Thyroid gland (tissue), 4 donors: ENCODE measurements at regions not wholly inside any gene's neighbourhood (a gene's known extent, or its start where the extent isn't known, plus 50 kb on each side); places are given as distances from the start of the nearest gene placed in this dataset.
"Not testable (repeated sequence)": the region's sequence is repeated elsewhere in the genome, so short reads cannot be mapped to it uniquely, and the experiment has no call there.

ENCODE experiments used
- DNase-seq, 2 donors: peaks; one replicate each; pipeline ENCODE4 v3.0.0-alpha.2; 2019
- H3K27ac ChIP-seq, 3 donors: fragments of 200-600 bp; sonication (generic); 1 replicate in 2 of 3; 2 replicates in 1 of 3; pipeline ENCODE4 v1.5.1; 2016 to 2019; ENCODE audit warnings: mild to moderate bottlenecking in 1 of 3, moderate library complexity in 1 of 3
- H3K27me3 ChIP-seq: fragments of 200-600 bp; sonication (generic); one replicate; pipeline ENCODE4 v1.5.1; 2019
- H3K36me3 ChIP-seq, 2 donors: fragments of 200-600 bp; sonication (generic); one replicate each; pipeline ENCODE4 v1.5.1; 2016 to 2019
- H3K4me1 ChIP-seq, 2 donors: fragments of 200-600 bp; sonication (generic); one replicate each; pipeline ENCODE4 v1.5.1; 2017 to 2019
- H3K4me3 ChIP-seq, 3 donors: fragments of 200-600 bp; sonication (generic); replicated peaks in 1 of 3; 1 replicate in 2 of 3; 2 replicates in 1 of 3; pipeline ENCODE4 v1.5.1; 2016; ENCODE audit warnings: mild to moderate bottlenecking in 1 of 3
- H3K9me3 ChIP-seq: fragments of 200-600 bp; sonication (generic); one replicate; pipeline ENCODE4 v1.5.1; 2017
- CTCF ChIP-seq, 6 experiments: fragments of 200-600 bp in 3 of 6; fragments of 450-650 bp in 3 of 6; sonication (generic) in 3 of 6; IDR thresholded peaks; one replicate each; pipeline ENCODE4 v1.5.1; 2016 to 2019; ENCODE audit warnings: antibody characterized with exemption in 6 of 6, mild to moderate bottlenecking in 2 of 6, inconsistent platforms in 1 of 6, moderate library complexity in 1 of 6
- POLR2A ChIP-seq, 2 donors: fragments of 450-650 bp; IDR thresholded peaks; one replicate each; pipeline ENCODE4 v1.6.1; 2017; ENCODE audit warnings: antibody characterized with exemption in 2 of 2, mild to moderate bottlenecking in 2 of 2, moderate library complexity in 1 of 2
- WGBS, 2 donors: methylation state at CpG; one replicate each; pipeline ENCODE4 v1.1.5; 2017; 5-methylcytosine and 5-hydroxymethylcytosine counted together
- intact Hi-C: fragments of 100-400 bp; cut with DNase I; formaldehyde crosslinking; loops from one replicate; pipeline ENCODE4 v1.15.1; 2023

GRCh38 chr10:3654980-3655379, 130.0 kb downstream of the KLF6 start:
- H3K9me3 ChIP-seq: no peaks in the 10 kb centered on the region
- TF ChIP-seq CTCF (IDR thresholded peaks at IDR 0.05) (no peak), POLR2A (IDR thresholded peaks at IDR 0.05) (no peak)
- DNase-seq: no peak
- H3K27me3 ChIP-seq: no peaks in the 10 kb centered on the region
- H3K4me3 ChIP-seq: no peak overlapping the region
- no peaks in the 10 kb centered on the region for H3K36me3 ChIP-seq
- H3K4me1 ChIP-seq: no peaks in the 10 kb centered on the region
- intact Hi-C loops: no loop called here
- WGBS, 2 donors: 74 to 77% methylated on average over 1 of the region's 1 CpG
- H3K27ac ChIP-seq: no peak overlapping the region

GRCh38 chr10:3654496-3654895, 130.5 kb downstream of the KLF6 start:
- Histone ChIP-seq H3K9me3 (no peaks in the 10 kb centered on the region), H3K27ac (no peak overlapping the region), H3K36me3 (no peaks in the 10 kb centered on the region), H3K4me3 (no peak overlapping the region), H3K4me1 (no peaks in the 10 kb centered on the region), H3K27me3 (no peaks in the 10 kb centered on the region)
- 78 to 88% methylated on average over 2 of the region's 2 CpGs for WGBS, 2 donors
- DNase-seq: no peak
- intact Hi-C loops: no loop called here
- TF ChIP-seq CTCF (IDR thresholded peaks at IDR 0.05): no peak
- TF ChIP-seq POLR2A (IDR thresholded peaks at IDR 0.05): no peak

DNA sequence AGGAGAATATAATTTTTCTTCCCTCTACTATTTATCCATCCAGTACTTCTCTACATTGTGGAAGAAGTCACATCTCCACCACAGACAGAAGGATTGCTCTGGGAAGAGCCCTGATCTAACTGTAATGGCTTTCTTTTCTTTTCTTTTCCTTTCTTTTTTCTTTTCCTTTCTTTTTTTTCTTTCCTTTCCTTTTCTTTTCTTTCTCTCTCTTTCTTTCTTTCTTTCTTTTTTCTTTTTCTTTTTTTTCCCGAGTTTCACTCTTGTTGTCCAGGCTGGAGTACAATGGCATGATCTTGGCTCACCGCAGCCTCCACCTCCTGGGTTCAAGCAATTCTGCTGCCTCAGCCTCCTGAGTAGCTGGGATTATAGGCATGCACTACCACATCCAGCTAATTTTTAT, 131.7 kb downstream of the KLF6 start:
- H3K4me3 ChIP-seq, H3K9me3 ChIP-seq, H3K36me3 ChIP-seq, H3K4me1 ChIP-seq, H3K27ac ChIP-seq, intact Hi-C loops, H3K27me3 ChIP-seq, DNase-seq: not testable (repeated sequence)
- 94 to 98% methylated on average over 2 of the region's 2 CpGs for WGBS, 2 donors

DNA sequence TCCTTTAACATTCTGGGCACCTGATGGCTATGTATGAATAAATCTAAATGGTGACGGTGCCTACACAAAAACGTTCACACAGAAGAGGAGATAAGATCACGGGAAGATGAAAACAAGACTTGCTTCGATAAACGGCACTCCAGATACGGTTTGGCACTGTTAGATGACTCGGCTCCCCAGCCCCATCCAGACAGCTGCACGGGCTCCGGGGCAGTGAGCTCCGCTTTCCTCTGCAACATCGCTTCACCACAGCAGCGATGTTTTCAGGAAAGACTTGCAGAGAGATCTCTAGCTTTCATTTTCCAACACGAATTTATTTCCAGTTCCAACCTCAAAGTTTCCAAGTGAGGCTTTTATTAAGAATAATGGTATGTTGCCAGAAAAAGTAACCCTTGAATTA, 132.1 kb downstream of the KLF6 start:
- Histone ChIP-seq H3K27ac (no peak overlapping the region), H3K27me3 (no peaks in the 10 kb centered on the region), H3K4me3 (no peak overlapping the region), H3K36me3 (no peaks in the 10 kb centered on the region), H3K4me1 (no peaks in the 10 kb centered on the region), H3K9me3 (no peaks in the 10 kb centered on the region)
- no peak for DNase-seq
- no peak for TF ChIP-seq CTCF (IDR thresholded peaks at IDR 0.05)
- no peak for TF ChIP-seq POLR2A (IDR thresholded peaks at IDR 0.05)
- WGBS, 2 donors: 56 to 66% methylated on average over 13 of the region's 13 CpGs
- intact Hi-C loops: no loop called here

DNA sequence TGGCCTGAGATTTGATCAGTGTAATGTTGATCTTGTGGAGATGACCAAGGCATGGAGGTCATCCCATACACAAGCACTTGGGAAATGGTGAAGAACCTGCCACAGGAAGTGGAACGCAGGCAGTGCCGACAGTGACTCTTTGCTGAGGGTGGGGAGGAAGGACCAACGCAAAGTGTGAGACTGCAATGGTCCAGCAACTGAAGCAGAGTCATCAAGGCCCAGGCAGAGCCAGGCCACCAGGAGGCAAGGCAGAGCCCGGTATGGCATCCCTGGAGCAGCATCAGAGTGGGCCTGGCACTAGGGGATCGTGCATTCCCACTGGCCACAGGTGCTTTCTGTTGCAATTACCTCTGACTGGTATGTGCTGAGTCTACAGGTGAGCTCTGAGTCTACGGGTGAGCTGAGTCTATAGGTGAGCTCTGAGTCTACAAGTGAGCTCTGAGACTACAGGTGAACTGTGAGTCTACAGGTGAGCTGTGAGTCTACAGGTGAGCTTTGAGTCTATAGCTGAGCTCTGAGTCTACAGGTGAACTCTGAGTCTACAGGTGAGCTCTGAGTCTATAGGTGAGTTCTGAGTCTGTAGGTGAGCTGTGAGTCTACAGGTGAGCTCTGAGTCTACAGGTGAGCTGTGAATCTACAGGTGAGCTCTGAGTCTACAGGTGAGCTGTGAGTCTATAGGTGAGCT, 132.9 kb downstream of the KLF6 start:
- H3K4me1 ChIP-seq: no peaks in the 10 kb centered on the region
- H3K27ac ChIP-seq: no peak overlapping the region
- 95 to 98% methylated on average over 6 of the region's 6 CpGs for WGBS, 2 donors
- no peak for TF ChIP-seq CTCF (IDR thresholded peaks at IDR 0.05)
- no peak for TF ChIP-seq POLR2A (IDR thresholded peaks at IDR 0.05)
- H3K27me3 ChIP-seq: no peaks in the 10 kb centered on the region
- H3K36me3 ChIP-seq: no peaks in the 10 kb centered on the region
- no peaks in the 10 kb centered on the region for H3K9me3 ChIP-seq
- DNase-seq: no peak
- intact Hi-C loops: no loop called here
- no peak overlapping the region for H3K4me3 ChIP-seq

DNA sequence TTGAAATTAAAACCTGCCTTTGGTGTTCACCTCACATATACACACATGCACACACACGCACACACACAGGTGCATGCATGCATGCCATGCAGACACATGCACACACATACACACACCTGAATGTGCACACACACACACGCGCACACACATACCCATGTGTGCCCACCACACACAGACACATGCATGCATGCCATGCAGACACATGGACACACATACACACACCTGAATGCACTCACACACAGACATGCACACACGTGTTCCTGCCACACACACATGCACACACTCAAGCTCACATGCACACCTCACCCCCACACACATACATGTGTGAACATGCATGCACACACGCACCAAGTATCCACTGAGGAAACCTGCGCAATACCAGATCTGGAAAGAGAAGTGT, 136.4 kb downstream of the KLF6 start:
- TF ChIP-seq POLR2A (IDR thresholded peaks at IDR 0.05) (no peak), CTCF (IDR thresholded peaks at IDR 0.05) (no peak)
- WGBS, 2 donors: 84 to 97% methylated on average over 6 of the region's 6 CpGs
- no peak overlapping the region for H3K27ac ChIP-seq
- no peaks in the 10 kb centered on the region for H3K9me3 ChIP-seq
- H3K4me1 ChIP-seq: no peaks in the 10 kb centered on the region
- DNase-seq: no peak
- no peaks in the 10 kb centered on the region for H3K27me3 ChIP-seq
- intact Hi-C loops: no loop called here
- H3K36me3 ChIP-seq: no peaks in the 10 kb centered on the region
- no peak overlapping the region for H3K4me3 ChIP-seq
